CD14-positive monocyte (primary cell): ENCODE measurements at regions not wholly inside any gene's neighbourhood (a gene's known extent, or its start where the extent isn't known, plus 50 kb on each side); places are given as distances from the start of the nearest gene placed in this dataset.

Experiments
- DNase-seq, 3 donors: peaks; one replicate each; pipeline ENCODE4 v3.0.0-alpha.2; 2011 to 2022
- H2AFZ ChIP-seq: 2 replicates; pipeline ENCODE4 v1.6.0; 2012; ENCODE audit warnings: mild to moderate bottlenecking, low read depth, low read length, inconsistent platforms; ENCODE audit not compliant: insufficient read depth, poor library complexity, severe bottlenecking
- H3K27ac ChIP-seq, 2 donors: 1 replicate in 1 of 2; 2 replicates in 1 of 2; pipeline ENCODE4 v1.5.1; 2012 to 2013; ENCODE audit warnings: low read length in 2 of 2, control low read depth in 1 of 2, inconsistent platforms in 1 of 2, low read depth in 1 of 2, mild to moderate bottlenecking in 1 of 2
- H3K27me3 ChIP-seq, 2 donors: one replicate each; pipeline versions ENCODE4 v1.6.0 to v1.6.1; 2011 to 2013; ENCODE audit warnings: low read length in 2 of 2; ENCODE audit not compliant: control insufficient read depth in 2 of 2, insufficient read depth in 2 of 2
- H3K36me3 ChIP-seq, 2 donors: replicated peaks in 1 of 2; 1 replicate in 1 of 2; 2 replicates in 1 of 2; pipeline versions ENCODE4 v1.5.1 to v1.6.1; 2012 to 2013; ENCODE audit warnings: low read length in 2 of 2, control low read depth in 1 of 2, inconsistent platforms in 1 of 2, mild to moderate bottlenecking in 1 of 2; ENCODE audit not compliant: insufficient read depth in 2 of 2, control insufficient read depth in 1 of 2
- H3K4me1 ChIP-seq, 2 donors: 1 replicate in 1 of 2; 2 replicates in 1 of 2; pipeline versions ENCODE4 v1.5.1 to v1.6.1; 2012 to 2013; ENCODE audit warnings: low read length in 2 of 2, control low read depth in 1 of 2, inconsistent platforms in 1 of 2, mild to moderate bottlenecking in 1 of 2, moderate library complexity in 1 of 2; ENCODE audit not compliant: insufficient read depth in 2 of 2, control insufficient read depth in 1 of 2
- H3K4me2 ChIP-seq: replicated peaks from 2 replicates; pipeline ENCODE3; 2012; ENCODE audit warnings: low read length, moderate library complexity, mild to moderate bottlenecking; ENCODE audit not compliant: poor library complexity, severe bottlenecking; ENCODE audit errors: extremely low read depth
- H3K4me3 ChIP-seq, 3 experiments: fragments of 200-600 bp in 1 of 3; sonication (generic) in 1 of 3; replicated peaks in 1 of 3; 1 replicate in 2 of 3; 2 replicates in 1 of 3; pipeline ENCODE4 v1.5.1; 2011 to 2013; ENCODE audit warnings: low read length in 3 of 3, mild to moderate bottlenecking in 3 of 3, control low read depth in 2 of 3, low read depth in 2 of 3, inconsistent platforms in 1 of 3, moderate library complexity in 1 of 3
- H3K79me2 ChIP-seq: 2 replicates; pipeline ENCODE4 v1.6.0; 2012; ENCODE audit warnings: mild to moderate bottlenecking, control low read depth, inconsistent platforms, low read length, moderate library complexity; ENCODE audit not compliant: insufficient read depth
- H3K9ac ChIP-seq: 2 replicates; pipeline ENCODE4 v1.6.0; 2017; ENCODE audit warnings: low read length, mild to moderate bottlenecking; ENCODE audit not compliant: insufficient read depth, poor library complexity, severe bottlenecking
- H3K9me3 ChIP-seq, 2 donors: replicated peaks in 1 of 2; 1 replicate in 1 of 2; 2 replicates in 1 of 2; pipeline versions ENCODE4 v1.5.1 to v1.6.1; 2012 to 2013; ENCODE audit warnings: low read length in 2 of 2, control low read depth in 1 of 2; ENCODE audit not compliant: control insufficient read depth in 1 of 2, insufficient read depth in 1 of 2
- H4K20me1 ChIP-seq: 2 replicates; pipeline ENCODE4 v1.6.0; 2012; ENCODE audit warnings: mild to moderate bottlenecking, low read length, control low read depth, moderate library complexity; ENCODE audit not compliant: insufficient read depth
- H3K27ac Mint-ChIP-seq, 7 donors: one replicate each; pipeline ENCODE4 v1.8.0; 2020; ENCODE audit warnings: mild to moderate bottlenecking in 7 of 7, mixed read lengths in 7 of 7, moderate library complexity in 6 of 7, inconsistent platforms in 2 of 7
- H3K27me3 Mint-ChIP-seq, 3 donors: one replicate each; pipeline ENCODE4 v1.8.0; 2021 to 2022; ENCODE audit warnings: low read depth in 3 of 3, mild to moderate bottlenecking in 3 of 3, mixed read lengths in 3 of 3, moderate library complexity in 3 of 3, inconsistent platforms in 1 of 3
- H3K36me3 Mint-ChIP-seq, 2 donors: one replicate each; pipeline ENCODE4 v1.8.0; 2020; ENCODE audit warnings: mixed read lengths in 2 of 2, inconsistent platforms in 1 of 2, mild to moderate bottlenecking in 1 of 2
- H3K4me1 Mint-ChIP-seq: one replicate; pipeline ENCODE4 v1.8.0; 2020; ENCODE audit warnings: mild to moderate bottlenecking, mixed read lengths
- H3K4me3 Mint-ChIP-seq, 2 donors: one replicate each; pipeline ENCODE4 v1.8.0; 2020; ENCODE audit warnings: mild to moderate bottlenecking in 2 of 2, mixed read lengths in 2 of 2, moderate library complexity in 1 of 2
- H3K9me3 Mint-ChIP-seq, 7 donors: one replicate each; pipeline ENCODE4 v1.8.0; 2020 to 2022; ENCODE audit warnings: mixed read lengths in 7 of 7, mild to moderate bottlenecking in 6 of 7, moderate library complexity in 6 of 7, inconsistent platforms in 2 of 7
- CTCF ChIP-seq: fragments of 200-600 bp; IDR thresholded peaks from one replicate; pipeline ENCODE4 v1.8.0; 2022; ENCODE audit warnings: antibody characterized with exemption, mild to moderate bottlenecking
- WGBS: methylation state at CpG from one replicate; pipeline ENCODE4 v1.1.5; 2013; ENCODE audit warnings: missing lambda C conversion rate; ENCODE audit not compliant: insufficient coverage; 5-methylcytosine and 5-hydroxymethylcytosine counted together
- intact Hi-C, 2 donors: fragments of 100-400 bp; cut with micrococcal nuclease; formaldehyde crosslinking; loops; one replicate each; pipeline versions ENCODE4 v1.15.0 to v1.15.1; 2023

GRCh38 chr7:32154797-32155196, 84.6 kb upstream of the PDE1C start:
- Histone ChIP-seq H3K9ac (no peak overlapping the region), H2AFZ (no peak overlapping the region), H3K4me2 (no peak overlapping the region), H3K4me1 (no peaks in the 10 kb centered on the region), H3K27ac (no peak overlapping the region), H3K4me3 (no peak overlapping the region), H3K27me3 (no peaks in the 10 kb centered on the region), H3K9me3 (no peaks in the 10 kb centered on the region), H3K79me2 (no peaks in the 10 kb centered on the region), H4K20me1 (no peaks in the 10 kb centered on the region), H3K36me3 (no peaks in the 10 kb centered on the region)
- H3K9me3 Mint-ChIP-seq: peaks cover 0 to 5% (median 2%) of the 10 kb centered on the region in 7 donors
- H3K27ac Mint-ChIP-seq: no peak overlapping the region
- no peaks in the 10 kb centered on the region for H3K4me1 Mint-ChIP-seq
- peaks cover 0 to 3% (median 0%) of the 10 kb centered on the region in 3 donors for H3K27me3 Mint-ChIP-seq
- no peak overlapping the region for H3K4me3 Mint-ChIP-seq
- no peaks in the 10 kb centered on the region for H3K36me3 Mint-ChIP-seq
- intact Hi-C loops: no loop called here
- no peak for DNase-seq
- WGBS: 0% methylated on average over 1 of the region's 3 CpGs
- no peak for TF ChIP-seq CTCF

- Mint-ChIP-seq H3K36me3 (no peaks in the 10 kb centered on the region), H3K4me1 (no peaks in the 10 kb centered on the region), H3K9me3 (peaks cover 0 to 4% (median 2%) of the 10 kb centered on the region in 7 donors), H3K4me3 (no peak overlapping the region), H3K27me3 (peaks cover 0 to 2% (median 0%) of the 10 kb centered on the region in 3 donors), H3K27ac (no peak overlapping the region)
- no peak for DNase-seq
- Histone ChIP-seq H3K36me3 (no peaks in the 10 kb centered on the region), H3K9ac (no peak overlapping the region), H2AFZ (no peak overlapping the region), H3K4me2 (no peak overlapping the region), H3K4me3 (no peak overlapping the region), H3K27me3 (no peaks in the 10 kb centered on the region), H3K9me3 (no peaks in the 10 kb centered on the region), H3K4me1 (no peaks in the 10 kb centered on the region), H4K20me1 (no peaks in the 10 kb centered on the region), H3K79me2 (no peaks in the 10 kb centered on the region), H3K27ac (no peak overlapping the region)
- 87% methylated on average over 3 of the region's 4 CpGs for WGBS
- intact Hi-C loops: no loop called here
- TF ChIP-seq CTCF: no peak
These were observed 82.8 kb upstream of the PDE1C start for GRCh38 chr7:32153006-32153405.
